NCI-H2227 (cell line): ENCODE measurements at regions not wholly inside any gene's neighbourhood (a gene's known extent, or its start where the extent isn't known, plus 50 kb on each side); places are given as distances from the start of the nearest gene placed in this dataset.
"Not testable (repeated sequence)": the region's sequence is repeated elsewhere in the genome, so short reads cannot be mapped to it uniquely, and the experiment has no call there.

Source experiments
- DNase-seq: peaks from one replicate; lab custom pipeline; 2025; ENCODE audit not compliant: unreplicated experiment; lab: John Stamatoyannopoulos, UW

DNA sequence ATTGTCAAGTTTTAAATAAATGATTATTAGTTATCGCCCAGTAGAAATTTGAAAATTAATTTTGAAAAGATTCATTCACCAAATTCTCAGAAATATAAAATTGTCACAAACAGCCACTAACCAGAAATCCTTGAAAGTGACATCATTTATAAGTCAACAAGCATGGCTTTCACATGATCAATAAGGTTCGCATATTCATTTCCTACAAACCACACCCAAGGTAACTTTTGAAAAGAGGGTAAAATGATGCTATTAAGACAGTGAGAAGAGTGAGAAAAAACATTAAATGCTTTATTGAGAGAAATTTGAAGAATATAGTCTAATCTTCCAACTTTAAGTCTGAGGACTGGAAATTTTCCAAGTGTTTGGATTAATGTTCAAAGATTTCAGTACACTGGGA is 263.6 kb upstream of the ALCAM start:
- no peak for DNase-seq

DNA sequence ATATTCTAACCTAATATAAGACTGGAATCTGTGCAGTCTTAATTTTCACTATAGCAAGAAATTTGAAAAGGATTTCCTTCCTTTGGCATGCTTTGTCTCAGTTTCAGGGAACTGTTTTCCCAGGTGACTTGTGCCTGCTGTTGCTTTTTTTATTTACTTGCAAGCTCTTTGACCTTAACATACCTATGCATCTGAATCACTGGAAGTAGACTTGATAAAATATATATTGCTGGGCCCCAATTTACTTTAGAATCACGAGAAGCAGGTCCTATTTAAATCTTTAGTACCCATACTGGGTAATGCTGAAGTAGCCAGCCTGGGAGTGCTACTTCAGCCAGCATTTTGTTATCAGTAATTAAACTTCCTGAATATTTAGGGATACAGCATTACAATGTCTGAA is 257.9 kb upstream of the ALCAM start:
- no peak for DNase-seq

DNA sequence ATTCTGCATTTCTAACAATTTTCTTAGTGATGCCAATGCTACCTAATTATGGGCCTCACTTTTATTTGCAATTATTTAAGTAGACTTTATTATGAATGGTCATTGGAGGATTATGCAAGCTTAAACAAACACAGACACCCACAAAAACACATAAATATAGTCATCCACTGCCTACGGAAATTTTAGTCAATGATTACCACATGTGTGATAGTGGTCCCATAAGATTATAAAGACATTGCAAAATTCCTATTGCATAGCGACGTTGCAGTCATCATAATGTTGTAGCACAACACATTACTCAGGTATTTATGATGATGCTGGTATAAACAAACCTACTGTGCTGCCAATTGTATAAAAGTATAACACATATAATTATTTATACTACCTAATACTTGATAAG is 247.8 kb upstream of the ALCAM start:
- no peak for DNase-seq

DNA sequence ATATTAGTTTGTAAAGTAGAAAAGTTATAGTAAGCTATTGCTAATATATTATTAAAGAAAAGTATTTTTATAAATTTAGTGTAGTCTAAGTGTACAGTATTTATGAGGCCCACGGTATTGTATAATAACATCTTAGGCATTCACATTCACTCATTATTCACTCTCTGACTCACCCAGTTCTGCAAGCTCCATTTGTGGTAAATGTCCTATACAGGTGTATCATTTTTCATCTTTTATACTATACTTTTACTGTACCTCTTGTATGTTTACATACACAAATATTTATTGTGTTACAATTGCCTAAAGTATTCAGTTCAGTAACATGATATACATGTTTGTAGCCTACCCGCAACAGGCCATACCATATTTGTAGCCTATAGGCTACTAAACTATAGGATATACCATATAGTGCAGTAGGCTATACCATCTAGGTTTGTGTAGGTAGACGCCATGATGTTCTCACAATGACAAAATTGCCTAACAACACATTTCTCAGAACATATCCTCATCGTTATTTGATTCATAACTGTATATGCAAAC is 246.8 kb upstream of the ALCAM start:
- DNase-seq, result no peak

DNA sequence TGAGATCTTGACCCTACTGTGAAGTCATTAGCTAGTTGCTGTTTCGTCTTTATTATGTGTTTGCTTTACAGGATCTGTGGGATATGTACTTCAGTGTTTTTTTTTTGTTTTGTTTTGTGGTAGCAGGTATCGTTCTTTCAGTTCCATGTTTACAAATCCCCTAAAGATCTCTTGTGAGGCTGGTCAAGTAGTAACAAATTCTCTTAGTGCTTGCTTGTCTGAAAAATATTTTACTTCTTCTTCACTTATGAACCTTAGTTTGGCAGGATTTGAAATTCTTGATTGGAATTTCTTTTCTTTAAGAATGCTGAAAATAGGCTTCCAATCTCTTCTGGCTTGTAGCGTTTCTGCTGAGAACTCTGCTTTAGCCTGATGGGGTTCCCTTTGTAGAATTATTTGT is 235.8 kb upstream of the ALCAM start:
- DNase-seq, result no peak

DNA sequence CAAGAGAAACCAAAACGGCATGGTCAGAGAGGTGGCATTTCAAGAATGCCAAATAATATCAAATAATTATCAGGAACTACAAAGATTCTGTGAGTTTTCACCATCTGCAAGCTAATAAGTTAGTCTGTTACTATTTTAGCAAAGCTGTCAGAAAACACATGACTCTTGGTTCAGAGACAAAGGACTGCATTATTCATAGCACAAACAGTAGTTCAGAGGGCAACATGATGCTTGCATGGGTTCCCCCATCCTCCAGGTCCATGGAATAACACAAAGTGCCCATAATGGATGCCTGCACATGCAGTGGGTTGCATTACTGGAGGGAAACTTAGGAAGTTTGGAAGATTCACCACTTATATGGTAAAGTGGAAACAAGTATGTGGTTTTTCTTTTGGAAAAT is 228.8 kb upstream of the ALCAM start:
- no peak for DNase-seq

DNA sequence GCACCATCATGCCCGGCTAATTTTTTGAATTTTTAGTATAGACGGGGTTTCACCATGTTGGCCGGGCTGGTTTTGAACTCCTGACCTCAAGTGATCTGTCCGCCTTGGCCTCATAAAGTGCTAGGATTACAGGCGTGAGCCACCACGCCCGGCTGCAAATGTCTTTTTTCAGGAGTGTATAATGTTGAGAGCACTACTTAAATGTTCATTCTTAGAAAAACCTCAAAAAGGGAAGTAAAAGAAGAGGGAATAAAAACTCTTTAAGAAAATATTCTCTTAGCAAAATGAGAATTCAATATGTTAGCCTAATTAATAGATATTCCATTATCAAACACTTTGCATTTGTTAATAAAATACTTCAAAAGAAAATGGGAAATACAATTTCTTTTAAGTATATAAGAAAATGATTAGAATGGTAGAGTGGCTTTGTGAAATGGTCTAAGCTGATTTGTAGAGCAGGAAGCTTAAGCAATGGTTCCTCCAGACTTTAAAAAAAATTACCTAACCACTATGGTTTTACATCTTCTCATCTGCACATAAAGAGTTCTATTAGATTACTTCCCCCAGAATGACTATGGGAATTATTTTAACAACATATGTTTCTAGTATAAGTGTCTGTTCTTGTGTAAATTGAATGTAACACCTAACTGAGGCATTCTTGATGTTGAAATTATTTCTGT is 226.7 kb upstream of the ALCAM start:
- no peak for DNase-seq

DNA sequence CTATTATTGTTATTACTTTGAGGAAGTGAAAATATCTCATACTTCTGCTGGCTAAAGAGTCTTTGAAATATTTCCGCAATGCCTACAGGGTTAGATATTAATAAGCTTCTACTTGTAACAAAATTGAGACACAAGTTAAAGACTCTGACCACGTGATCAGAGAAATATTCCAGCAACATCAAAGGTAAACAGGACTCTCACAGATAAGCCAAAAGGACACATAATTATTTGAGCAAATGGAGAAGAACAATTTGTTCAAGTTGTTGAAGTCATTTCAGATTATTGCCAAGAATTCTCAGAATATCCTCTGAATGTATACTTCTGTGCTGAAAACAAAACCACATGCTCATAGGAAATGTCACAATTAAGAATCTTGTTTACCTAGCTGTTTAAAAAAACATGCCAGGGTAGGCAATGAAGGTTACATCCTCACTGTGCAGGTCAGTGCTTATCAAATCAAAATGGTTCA is 225.8 kb upstream of the ALCAM start:
- DNase-seq, result no peak

DNA sequence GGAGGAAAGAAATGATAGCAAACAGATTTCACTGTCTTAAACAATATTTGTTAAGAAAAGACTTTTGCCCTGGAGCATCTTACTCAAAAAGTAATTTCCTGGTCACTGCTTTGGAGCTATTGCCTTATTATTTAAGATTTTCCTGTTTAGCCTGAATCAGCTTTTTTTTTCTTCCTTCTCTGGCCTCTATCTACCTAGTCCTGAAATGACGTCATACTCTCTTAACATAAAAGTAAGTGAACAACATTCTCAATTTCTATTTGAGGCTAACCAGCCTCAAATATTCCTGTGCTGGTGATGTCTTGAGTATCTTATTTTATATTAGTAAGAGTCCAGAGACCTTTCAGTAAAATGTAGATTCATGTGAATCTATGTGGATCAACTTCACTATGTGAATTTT is 221.9 kb upstream of the ALCAM start:
- no peak for DNase-seq

DNA sequence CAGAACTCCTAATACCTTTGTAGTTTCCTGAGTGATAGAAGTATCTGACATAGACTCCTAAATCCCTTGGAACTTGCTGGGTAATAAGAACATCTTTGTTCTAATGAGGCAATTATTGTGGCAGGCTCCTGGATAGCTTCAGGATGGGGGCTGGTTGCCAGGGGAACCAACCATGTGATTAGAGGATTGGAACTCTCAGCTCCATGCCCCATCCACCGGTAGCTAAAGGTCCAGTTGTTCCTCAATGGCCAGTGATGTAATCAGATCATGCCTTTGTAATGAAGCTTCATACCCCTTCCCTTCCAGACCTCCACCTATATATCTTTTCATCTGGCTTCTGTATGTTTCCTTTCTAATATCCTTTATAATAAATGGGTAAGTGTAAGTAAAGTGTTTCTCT is 221.2 kb upstream of the ALCAM start:
- DNase-seq, result no peak

DNA sequence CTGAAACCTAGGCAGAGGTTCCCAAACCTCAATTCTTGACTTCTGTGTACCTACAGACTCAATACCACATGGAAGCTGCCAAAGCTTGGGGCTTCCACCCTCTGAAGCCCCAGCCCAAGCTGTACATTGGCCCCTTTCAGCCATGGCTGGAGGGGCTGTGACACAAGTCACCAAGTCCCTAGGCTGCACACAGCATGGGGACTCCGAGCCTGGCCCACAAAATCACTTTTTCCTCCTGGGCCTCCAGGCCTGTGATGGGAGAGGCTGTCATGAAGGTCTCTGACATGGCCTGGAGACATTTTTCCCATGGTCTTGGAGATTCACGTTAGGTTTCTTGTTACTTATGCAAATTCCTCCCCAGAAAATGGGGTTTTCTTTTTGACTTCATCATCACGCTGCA is 217.5 kb upstream of the ALCAM start:
- not testable (repeated sequence) for DNase-seq

DNA sequence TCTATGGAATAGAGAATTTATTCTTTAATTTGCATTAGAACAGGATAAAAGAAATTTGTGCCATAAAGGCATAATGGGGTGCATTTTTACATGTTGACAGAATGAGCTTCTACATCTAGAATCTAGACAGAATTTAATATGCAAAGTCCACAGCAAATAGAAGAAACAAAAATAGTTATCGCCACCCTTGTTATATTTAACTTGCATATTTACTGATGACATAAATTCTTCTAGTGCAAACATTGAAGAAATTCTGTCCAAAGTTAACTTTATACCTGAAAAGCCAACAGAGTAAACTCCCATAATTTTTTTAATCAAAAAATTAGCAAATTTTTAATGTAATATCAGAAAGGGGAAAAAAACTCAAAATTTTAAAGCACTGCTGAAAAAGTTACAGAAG is 213.7 kb upstream of the ALCAM start:
- DNase-seq, result no peak

DNA sequence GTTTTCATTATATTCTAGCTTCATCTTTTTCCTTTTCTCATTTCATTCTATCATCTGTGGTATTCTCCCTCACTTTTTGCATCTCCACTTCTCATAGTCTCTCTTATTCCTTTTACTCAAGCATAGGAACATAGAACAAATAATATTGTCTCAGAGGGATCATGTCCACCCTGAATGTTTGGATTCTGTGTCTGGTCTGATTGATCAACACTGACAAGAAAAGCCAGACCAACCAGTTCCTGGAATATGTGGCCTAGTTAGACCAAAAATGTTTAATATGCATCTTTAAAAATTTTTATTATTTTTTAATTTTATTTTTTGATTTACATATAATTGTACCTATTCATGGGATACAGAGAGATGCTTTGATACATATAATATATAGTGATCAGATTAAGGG is 212.0 kb upstream of the ALCAM start:
- DNase-seq, result no peak

DNA sequence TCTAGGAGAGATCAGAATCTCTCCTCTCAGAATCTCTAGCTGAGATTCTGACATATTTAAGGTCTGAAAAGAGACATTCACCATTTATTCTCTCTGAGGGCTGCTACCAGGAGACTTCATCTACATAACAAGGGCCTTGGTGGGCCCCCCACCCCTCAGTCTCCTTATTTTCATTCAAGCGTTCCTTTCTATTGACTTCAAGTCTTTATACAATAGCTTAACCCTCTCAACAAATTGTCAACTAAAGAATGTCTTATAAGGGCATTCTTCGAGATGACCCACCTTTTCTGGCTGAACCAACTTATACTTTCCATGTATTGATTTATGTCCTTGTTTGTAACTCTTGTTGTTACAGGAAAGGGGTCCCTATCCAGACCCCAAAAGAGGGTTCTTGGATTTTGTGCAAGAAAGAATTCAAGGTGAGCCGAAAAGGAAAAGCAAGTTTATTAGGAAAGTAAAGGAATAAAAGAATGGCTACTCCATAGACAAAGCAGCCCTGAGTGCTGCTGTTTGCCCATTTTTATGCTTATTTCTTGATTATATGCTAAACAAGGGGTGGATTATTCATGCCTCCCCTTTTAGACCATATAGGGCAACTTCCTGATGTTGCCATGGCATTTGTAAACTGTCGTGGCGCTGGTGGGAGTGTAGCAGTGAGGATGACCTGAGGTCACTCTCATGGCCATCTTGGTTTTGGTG is 209.5 kb upstream of the ALCAM start:
- DNase-seq, result no peak

DNA sequence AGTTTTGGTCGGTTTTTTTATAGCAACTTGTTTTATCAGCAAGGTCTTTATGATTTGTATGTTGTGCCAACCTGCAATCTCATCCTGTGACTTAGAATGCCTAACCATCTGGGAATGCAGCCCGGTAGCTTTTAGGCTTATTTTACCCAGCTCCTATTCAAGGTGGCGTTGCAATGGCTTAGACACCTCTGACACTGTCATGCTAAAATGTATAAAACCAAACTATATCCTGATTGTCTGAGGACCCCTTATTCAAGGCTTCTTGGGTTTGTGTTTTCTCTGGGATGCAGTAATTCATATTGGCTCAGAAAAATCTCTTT is 209.0 kb upstream of the ALCAM start:
- DNase-seq, result no peak

DNA sequence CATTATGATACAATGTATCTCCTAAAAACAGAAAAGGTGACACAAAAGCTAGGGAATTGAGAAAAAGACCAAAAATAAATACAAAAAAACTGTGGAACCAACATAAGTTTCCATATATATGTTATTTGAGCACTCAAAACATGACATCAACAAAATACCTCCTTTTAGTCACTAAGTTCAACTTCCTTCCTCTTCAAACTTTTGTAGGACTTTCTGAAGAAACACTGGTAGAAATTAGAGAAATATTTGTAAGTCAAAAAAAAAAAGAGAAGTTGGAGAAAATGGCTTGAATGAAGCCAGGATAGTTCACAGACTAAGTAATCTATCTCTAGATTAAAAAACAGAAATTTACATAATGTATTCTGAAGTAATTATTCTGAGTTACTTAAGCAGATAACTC is 208.4 kb upstream of the ALCAM start:
- no peak for DNase-seq

DNA sequence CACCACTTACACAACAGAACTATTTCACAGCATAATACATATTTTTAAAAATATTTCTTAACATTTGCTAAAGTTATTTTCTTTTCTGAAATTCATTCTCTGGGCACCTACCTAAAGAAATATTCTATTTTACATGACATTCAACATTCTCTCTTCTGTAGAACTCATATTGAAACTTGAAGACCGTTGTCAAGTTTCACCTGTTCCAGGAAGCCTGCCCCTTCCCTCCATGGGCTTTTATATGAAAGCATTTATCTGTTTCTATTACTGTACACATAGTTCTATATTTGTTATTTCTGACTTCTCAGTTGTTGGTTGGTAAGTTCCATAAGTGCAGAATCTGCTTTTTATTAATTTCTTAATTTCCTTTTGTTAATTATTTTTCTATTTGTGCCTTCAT is 204.3 kb upstream of the ALCAM start:
- DNase-seq, result no peak

DNA sequence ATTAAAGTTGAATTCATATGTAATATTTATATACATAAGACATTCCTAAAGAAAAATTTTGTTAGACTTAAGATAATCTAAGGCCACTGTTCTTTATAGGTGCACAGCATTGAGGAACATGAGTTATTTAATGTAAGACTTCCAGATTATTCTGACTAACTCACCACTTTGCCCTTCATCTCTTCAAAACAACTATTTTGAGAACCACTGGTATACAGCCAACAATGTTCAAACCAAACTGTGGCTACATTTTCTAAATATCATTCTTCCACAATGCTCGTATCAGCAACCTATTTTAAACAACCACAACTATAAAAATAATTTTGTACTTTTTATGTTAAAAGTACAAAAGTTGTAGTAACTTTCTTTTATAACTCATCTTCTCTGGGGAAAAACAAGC is 199.8 kb upstream of the ALCAM start:
- DNase-seq, result no peak

DNA sequence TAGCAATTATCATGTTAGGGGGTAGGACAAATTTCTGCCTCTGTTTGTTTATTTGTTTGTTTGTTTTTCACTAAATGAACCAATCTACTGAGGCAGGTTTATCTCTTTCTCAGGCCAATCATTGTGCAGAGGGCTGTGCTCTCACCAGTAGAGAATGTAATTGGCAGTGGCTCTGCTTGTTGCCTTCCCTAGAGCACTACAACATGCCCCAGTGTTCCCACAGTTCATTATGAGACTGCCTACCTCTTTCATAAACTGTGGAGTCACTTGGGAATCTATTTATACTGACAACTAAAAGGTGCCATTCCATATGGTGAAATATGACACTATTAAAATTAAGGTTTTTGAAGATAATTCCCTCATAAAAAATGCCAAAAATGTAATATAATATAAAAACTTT is 196.3 kb upstream of the ALCAM start:
- no peak for DNase-seq

DNA sequence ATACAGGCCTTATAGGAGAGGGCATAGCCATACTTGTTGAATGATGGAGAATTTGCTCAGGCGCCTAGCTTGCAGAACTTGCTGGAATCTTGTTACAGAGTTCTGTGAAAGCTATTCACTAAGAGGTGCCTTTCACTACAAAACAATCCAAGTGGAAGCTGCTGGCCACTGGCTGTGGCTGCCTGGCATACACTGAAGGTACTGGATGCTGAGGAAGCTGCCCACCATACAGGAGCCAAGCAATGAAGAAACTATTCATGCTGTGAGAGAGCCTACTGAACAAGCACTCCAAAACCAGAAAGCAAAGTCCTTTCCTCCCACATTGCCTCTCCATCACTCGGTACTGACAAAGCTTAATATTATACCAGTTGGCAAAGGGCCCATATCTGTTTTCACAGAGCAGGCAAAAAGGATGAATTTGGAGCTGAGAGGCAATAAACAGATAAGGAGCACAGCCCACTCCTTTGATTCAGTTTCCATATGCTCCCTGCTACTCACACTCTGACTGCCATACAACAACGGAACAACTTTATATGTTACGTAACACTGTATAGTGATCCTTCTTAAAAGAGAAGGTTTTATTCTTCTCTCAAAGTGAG is 192.6 kb upstream of the ALCAM start:
- DNase-seq, result no peak

DNA sequence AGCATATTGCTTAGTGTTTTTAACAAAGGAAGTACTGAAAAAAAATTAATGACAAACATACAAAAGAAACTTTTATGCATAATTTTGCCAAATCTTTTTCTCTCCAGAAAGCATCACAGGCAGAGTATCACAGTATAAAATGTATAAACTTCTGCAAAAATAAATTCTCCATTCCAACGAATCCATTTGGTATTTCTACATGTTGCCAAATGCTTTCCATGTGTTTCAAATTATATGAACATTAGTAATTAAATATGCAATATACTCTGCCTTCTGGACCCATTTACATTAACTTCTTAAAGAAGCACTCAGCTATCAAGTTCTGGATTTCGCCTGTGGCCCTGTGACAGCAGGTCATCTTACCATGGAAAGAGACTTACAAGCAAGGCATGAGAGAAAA is 189.1 kb upstream of the ALCAM start:
- DNase-seq, result no peak

DNA sequence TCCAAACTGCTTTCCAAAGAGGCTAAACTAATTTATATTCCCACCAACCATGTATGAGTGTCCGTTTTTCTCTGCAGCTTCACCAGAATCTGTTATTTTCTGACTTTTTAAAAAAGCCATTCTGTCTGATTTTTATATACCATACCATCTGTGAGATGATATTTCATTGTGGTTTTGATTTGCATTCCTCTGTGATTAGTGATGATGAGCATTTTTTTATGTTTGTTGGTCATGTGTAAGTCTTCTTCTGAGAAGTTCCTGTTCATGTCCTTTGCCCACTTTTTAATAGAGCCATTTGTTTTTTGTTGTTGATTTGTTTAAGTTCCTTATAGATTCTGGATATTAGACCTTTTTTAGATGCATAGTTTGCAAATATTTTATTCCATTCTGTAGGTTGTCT is 179.4 kb upstream of the ALCAM start:
- no peak for DNase-seq
